GM12892 (cell line): ENCODE measurements at regions not wholly inside any gene's neighbourhood (a gene's known extent, or its start where the extent isn't known, plus 50 kb on each side); places are given as distances from the start of the nearest gene placed in this dataset.

ENCODE experiments used
- POLR2A ChIP-seq: IDR thresholded peaks from 2 replicates; pipeline ENCODE4 v1.6.1; 2011; ENCODE audit warnings: low read depth, low read length, control low read depth
- POLR2AphosphoS5 ChIP-seq: IDR thresholded peaks from 2 replicates; pipeline ENCODE4 v1.6.1; 2011; ENCODE audit warnings: low read depth, low read length, control low read depth
- TAF1 ChIP-seq: IDR thresholded peaks from 2 replicates; pipeline ENCODE4 v1.6.1; 2011; ENCODE audit warnings: low read depth, mild to moderate bottlenecking, control low read depth, low read length, borderline replicate concordance

GRCh38 chr9:81150016-81150625, 539.2 kb downstream of the TLE1 start:
- TF ChIP-seq POLR2AphosphoS5 (no peak), POLR2A (no peak), TAF1 (no peak)
